Activated CD4-positive, CD25-positive, alpha-beta regulatory T cell treated with anti-CD3 and anti-CD28 coated beads, Interleukin-2, amount 50 U/mL, for 24 hours (primary cell): ENCODE measurements at regions not wholly inside any gene's neighbourhood (a gene's known extent, or its start where the extent isn't known, plus 50 kb on each side); places are given as distances from the start of the nearest gene placed in this dataset.

Source experiments
- ATAC-seq, 2 donors: fragments of 150-1000 bp; cut with Tn5 transposase; one replicate each; pipeline ENCODE4 v1.10.0; 2021; ENCODE audit warnings: mild to moderate bottlenecking in 1 of 2, moderate library complexity in 1 of 2

GRCh38 chr16:86459266-86459665 lies 51.1 kb upstream of the FOXF1 start:
- ATAC-seq: no peak
